Mesenchymal stem cell (in vitro differentiated cells and primary cell): ENCODE measurements at regions not wholly inside any gene's neighbourhood (a gene's known extent, or its start where the extent isn't known, plus 50 kb on each side); places are given as distances from the start of the nearest gene placed in this dataset.

Experiments
- DNase-seq: peaks from one replicate; pipeline ENCODE4 v3.0.0-alpha.2; 2013
- H2AFZ ChIP-seq: one replicate; pipeline ENCODE4 v1.6.1; 2013; ENCODE audit warnings: low read depth, mild to moderate bottlenecking, control low read depth, inconsistent platforms, low read length, moderate library complexity
- H2AK5ac ChIP-seq: 2 replicates; pipeline ENCODE4 v1.6.1; 2013; ENCODE audit warnings: low read length, moderate library complexity, mild to moderate bottlenecking, inconsistent platforms; ENCODE audit not compliant: severe bottlenecking
- H2BK120ac ChIP-seq: one replicate; pipeline ENCODE4 v1.6.1; 2013; ENCODE audit warnings: low read depth, mild to moderate bottlenecking, inconsistent platforms, low read length, moderate library complexity
- H2BK12ac ChIP-seq, 2 experiments: one replicate each; pipeline ENCODE4 v1.6.1; 2013; ENCODE audit warnings: inconsistent platforms in 2 of 2, low read length in 2 of 2, mild to moderate bottlenecking in 2 of 2, moderate library complexity in 2 of 2, control low read depth in 1 of 2
- H2BK15ac ChIP-seq: one replicate; pipeline ENCODE4 v1.6.1; 2013; ENCODE audit warnings: mild to moderate bottlenecking, low read depth, inconsistent platforms; ENCODE audit not compliant: poor library complexity, severe bottlenecking
- H2BK5ac ChIP-seq: 2 replicates; pipeline ENCODE4 v1.6.1; 2013; ENCODE audit warnings: low read depth, mild to moderate bottlenecking, low read length, control low read depth, inconsistent platforms; ENCODE audit not compliant: poor library complexity, severe bottlenecking
- H3K14ac ChIP-seq, 2 experiments: one replicate each; pipeline ENCODE4 v1.6.1; 2013; ENCODE audit warnings: inconsistent platforms in 2 of 2, low read length in 2 of 2, control low read depth in 1 of 2, mild to moderate bottlenecking in 1 of 2, moderate library complexity in 1 of 2
- H3K18ac ChIP-seq, 2 experiments: one replicate each; pipeline ENCODE4 v1.6.1; 2013; ENCODE audit warnings: inconsistent platforms in 2 of 2, low read length in 2 of 2, control low read depth in 1 of 2, low read depth in 1 of 2, mild to moderate bottlenecking in 1 of 2
- H3K23ac ChIP-seq, 2 experiments: one replicate each; pipeline ENCODE4 v1.6.1; 2013; ENCODE audit warnings: inconsistent platforms in 2 of 2, low read length in 2 of 2, mild to moderate bottlenecking in 2 of 2, moderate library complexity in 2 of 2, control low read depth in 1 of 2
- H3K27ac ChIP-seq: 2 replicates; pipeline ENCODE4 v1.5.1; 2013; ENCODE audit warnings: mild to moderate bottlenecking, moderate library complexity, low read length, control low read depth, inconsistent platforms; ENCODE audit not compliant: poor library complexity, severe bottlenecking
- H3K27me3 ChIP-seq, 2 experiments: 2 replicates each; pipeline versions ENCODE4 v1.6.1 to v1.7.0; 2013; ENCODE audit warnings: low read length in 2 of 2, mild to moderate bottlenecking in 2 of 2, moderate library complexity in 2 of 2, control low read depth in 1 of 2, inconsistent platforms in 1 of 2; ENCODE audit not compliant: control insufficient read depth in 1 of 2, insufficient read depth in 1 of 2
- H3K36me3 ChIP-seq, 2 experiments: 2 replicates each; pipeline versions ENCODE4 v1.6.1 to v1.7.0; 2013; ENCODE audit warnings: low read length in 2 of 2, control low read depth in 1 of 2, inconsistent platforms in 1 of 2, low read depth in 1 of 2, mild to moderate bottlenecking in 1 of 2; ENCODE audit not compliant: insufficient read depth in 2 of 2, control insufficient read depth in 1 of 2
- H3K4ac ChIP-seq, 2 experiments: one replicate each; pipeline ENCODE4 v1.6.1; 2013; ENCODE audit warnings: inconsistent platforms in 2 of 2, low read length in 2 of 2, mild to moderate bottlenecking in 2 of 2, moderate library complexity in 2 of 2, control low read depth in 1 of 2, low read depth in 1 of 2
- H3K4me1 ChIP-seq: 2 replicates; pipeline ENCODE4 v1.6.1; 2013; ENCODE audit warnings: low read depth, low read length, control low read depth; ENCODE audit not compliant: control insufficient read depth, insufficient read depth
- H3K4me2 ChIP-seq: 2 replicates; pipeline ENCODE4 v1.6.1; 2013; ENCODE audit warnings: low read length, mild to moderate bottlenecking, inconsistent platforms; ENCODE audit not compliant: poor library complexity, severe bottlenecking
- H3K4me3 ChIP-seq, 2 experiments: 2 replicates each; pipeline versions ENCODE4 v1.5.1 to v1.7.0; 2013; ENCODE audit warnings: low read length in 2 of 2, mild to moderate bottlenecking in 2 of 2, control low read depth in 1 of 2, low read depth in 1 of 2; ENCODE audit not compliant: insufficient read depth in 1 of 2
- H3K79me1 ChIP-seq: replicated peaks from 2 replicates; pipeline ENCODE4 v1.6.1; 2013; ENCODE audit warnings: mild to moderate bottlenecking, control low read depth, low read length, inconsistent platforms; ENCODE audit not compliant: poor library complexity, severe bottlenecking
- H3K9ac ChIP-seq: 2 replicates; pipeline ENCODE4 v1.7.0; 2013; ENCODE audit warnings: mild to moderate bottlenecking, low read length, moderate library complexity
- H3K9me3 ChIP-seq: 2 replicates; pipeline ENCODE4 v1.7.0; 2013; ENCODE audit warnings: mild to moderate bottlenecking, low read length; ENCODE audit not compliant: control insufficient read depth
- H4K8ac ChIP-seq: one replicate; pipeline ENCODE4 v1.6.1; 2013; ENCODE audit warnings: inconsistent platforms, mild to moderate bottlenecking, low read length, moderate library complexity
- H4K91ac ChIP-seq: one replicate; pipeline ENCODE4 v1.6.1; 2013; ENCODE audit warnings: mild to moderate bottlenecking, low read length, inconsistent platforms
- WGBS: methylation state at CpG from one replicate; pipeline ENCODE4 v1.1.7; 2013; ENCODE audit warnings: mixed read lengths; 5-methylcytosine and 5-hydroxymethylcytosine counted together

DNA sequence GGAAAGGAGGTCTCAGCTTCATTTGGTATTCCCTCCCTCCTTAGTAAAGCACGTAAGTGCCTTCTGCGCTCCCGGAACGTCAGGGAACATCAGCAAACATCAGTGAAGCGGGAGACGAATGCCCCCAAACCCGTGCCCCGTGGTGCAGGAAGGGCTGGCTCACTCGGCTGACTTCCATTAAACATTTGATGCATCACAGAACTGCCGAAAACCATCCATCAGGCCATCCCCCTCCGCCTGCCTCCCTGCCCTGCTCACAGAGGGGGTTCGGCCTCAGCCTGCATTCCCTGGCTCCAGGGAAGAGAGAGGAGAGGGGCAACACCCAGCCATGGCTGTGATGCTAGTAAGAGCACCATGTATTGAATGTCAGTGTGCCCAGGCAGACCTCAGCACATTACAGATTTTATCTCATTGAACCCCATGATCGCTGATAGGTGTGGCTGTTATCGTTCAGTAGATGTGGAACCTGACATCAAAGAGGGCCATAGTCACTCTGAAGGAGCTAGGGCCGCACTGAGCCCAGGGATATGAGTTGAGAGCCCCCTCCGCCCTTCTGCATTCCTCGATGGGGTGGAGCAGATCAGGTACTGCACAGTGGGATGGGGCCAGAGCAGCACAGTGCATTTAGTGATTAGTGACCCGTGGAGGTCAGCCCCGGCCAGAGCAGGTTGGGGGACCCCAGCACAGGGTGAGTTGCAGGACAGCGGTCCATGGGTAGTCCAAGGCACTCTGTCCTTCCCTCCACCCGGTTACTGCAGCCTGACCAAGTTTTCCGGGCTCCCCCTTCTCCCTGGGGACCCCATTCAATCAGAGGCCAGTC is 146.4 kb downstream of the RPS24 start:
- Histone ChIP-seq H3K9ac (no peak overlapping the region), H2AK5ac (no peak overlapping the region), H3K18ac (no peak overlapping the region), H3K27me3 (peaks cover 42 to 63% of the 10 kb centered on the region in 2 experiments), H3K14ac (no peak overlapping the region), H3K36me3 (no peaks in the 10 kb centered on the region), H3K4me3 (no peak overlapping the region), H4K8ac (no peak overlapping the region), H2BK12ac (no peak overlapping the region), H3K4me2 (no peak overlapping the region), H3K4ac (no peak overlapping the region), H2BK15ac (no peak overlapping the region), H2BK5ac (no peak overlapping the region), H3K9me3 (no peaks in the 10 kb centered on the region), H2AFZ (no peak overlapping the region), H3K23ac (no peak overlapping the region), H2BK120ac (no peak overlapping the region), H3K79me1 (no peaks in the 10 kb centered on the region), H3K27ac (no peak overlapping the region), H4K91ac (no peak overlapping the region), H3K4me1 (no peaks in the 10 kb centered on the region)
- DNase-seq, result no peak
- 80% methylated on average over 22 of the region's 22 CpGs for WGBS

DNA sequence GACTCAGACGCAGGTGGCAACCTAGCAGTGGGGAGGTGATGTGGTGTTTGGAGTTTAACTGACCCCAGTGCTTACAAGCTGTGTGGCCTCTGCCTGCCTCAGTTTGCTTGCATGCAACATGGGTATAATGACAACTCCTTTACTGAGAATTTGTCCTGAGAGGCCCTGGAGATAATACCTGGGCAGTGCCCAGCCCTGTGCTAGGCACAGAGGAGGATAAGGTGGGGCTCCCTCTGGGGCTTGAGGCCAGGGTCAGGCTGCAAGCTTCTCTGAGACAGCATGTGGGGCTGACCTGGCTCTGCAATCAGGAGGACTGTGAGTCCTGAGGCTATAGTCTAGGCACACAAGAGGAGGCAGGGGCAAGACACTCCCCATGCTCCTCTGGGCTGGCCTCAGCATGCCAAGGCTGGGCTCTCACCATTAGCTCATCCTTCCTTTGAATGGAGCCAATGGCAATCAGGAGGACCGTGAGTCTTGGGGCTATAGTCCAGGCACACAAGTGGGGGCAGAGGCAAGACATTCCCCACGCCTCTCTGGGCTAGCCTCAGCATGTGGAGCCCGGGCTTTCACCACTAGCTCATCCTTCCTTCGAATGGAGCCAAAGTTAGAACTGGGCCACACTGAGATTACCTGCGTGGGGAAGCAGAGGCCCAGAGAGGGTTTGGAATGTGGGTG is 147.9 kb downstream of the RPS24 start:
- Histone ChIP-seq H2BK5ac (no peak overlapping the region), H2BK120ac (no peak overlapping the region), H2AFZ (no peak overlapping the region), H3K9ac (no peak overlapping the region), H3K4me2 (no peak overlapping the region), H3K14ac (no peak overlapping the region), H3K36me3 (no peaks in the 10 kb centered on the region), H3K4me1 (peaks cover 2% of the 10 kb centered on the region), H4K8ac (no peak overlapping the region), H3K27ac (no peak overlapping the region), H2BK12ac (no peak overlapping the region), H3K18ac (no peak overlapping the region), H2AK5ac (no peak overlapping the region), H3K23ac (no peak overlapping the region), H3K4me3 (no peak overlapping the region), H2BK15ac (no peak overlapping the region), H4K91ac (no peak overlapping the region), H3K79me1 (no peaks in the 10 kb centered on the region), H3K9me3 (no peaks in the 10 kb centered on the region), H3K4ac (no peak overlapping the region), H3K27me3 (peaks cover 42 to 52% of the 10 kb centered on the region in 2 experiments)
- WGBS, result 86% methylated on average over 6 of the region's 6 CpGs
- no peak for DNase-seq

DNA sequence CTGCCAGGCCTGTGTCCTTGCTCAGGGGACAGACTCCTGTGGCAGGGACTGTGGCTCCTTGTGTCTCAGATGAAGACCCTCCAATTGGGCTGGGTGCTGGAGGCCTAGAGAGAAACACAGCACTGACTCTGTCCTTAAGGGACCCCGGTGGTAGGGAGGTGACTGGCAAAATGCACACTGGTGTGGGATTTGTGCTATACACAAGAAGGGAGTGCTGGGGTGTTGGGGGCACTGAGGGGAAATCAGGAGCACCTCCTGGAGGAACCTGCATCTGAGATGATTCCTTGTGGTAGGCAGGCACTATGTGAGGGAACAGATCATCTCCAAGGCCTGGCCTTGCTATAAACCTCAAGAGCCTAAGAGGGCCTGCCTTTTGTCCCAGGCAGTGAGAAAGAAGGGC is 149.2 kb downstream of the RPS24 start:
- 90% methylated on average over 1 of the region's 1 CpG for WGBS

DNA sequence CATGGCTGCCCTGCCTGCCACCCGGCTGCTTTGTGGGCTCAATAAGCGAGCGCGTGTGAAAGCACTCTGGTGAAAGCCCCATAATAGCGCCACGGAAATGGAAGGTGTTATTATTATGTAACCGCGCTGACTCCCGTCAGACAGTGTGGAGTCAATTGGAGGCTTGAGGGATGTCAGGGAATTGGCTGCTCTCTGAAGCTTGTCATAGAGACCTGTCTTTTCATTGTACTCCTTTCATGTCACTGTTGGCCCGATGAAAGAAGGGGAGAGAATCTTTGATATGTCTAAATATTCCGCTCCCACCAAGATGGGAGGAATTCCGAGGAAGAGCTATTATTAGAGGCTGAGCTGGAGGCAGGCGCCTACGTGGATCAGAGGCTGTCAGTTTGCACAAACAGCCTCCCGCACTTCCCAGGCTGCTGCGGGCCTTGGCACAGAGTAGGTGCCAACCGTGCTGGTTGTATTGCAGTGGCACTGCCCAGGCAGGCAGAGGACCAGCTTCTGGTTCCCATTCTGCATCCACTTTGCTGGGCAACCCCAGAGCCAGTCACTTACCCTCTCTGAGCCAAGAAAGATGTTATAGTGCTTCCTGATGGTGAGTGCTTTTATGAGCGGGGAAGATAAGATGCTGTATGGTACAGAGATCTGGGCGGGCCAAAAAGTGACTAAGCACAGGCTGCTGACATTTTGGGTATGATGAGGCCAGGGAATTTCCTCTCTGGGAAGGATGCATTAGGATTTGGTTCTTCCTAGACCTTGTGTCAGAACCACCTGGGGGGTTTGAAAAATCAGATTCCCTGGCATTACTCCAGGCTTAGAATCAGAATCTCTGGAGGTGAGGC is 151.4 kb downstream of the RPS24 start:
- Histone ChIP-seq H3K9ac (no peak overlapping the region), H2AK5ac (no peak overlapping the region), H2BK15ac (no peak overlapping the region), H2BK12ac (no peak overlapping the region), H3K14ac (no peak overlapping the region), H3K27ac (no peak overlapping the region), H3K4ac (no peak overlapping the region), H3K27me3 (peaks cover 16 to 22% of the 10 kb centered on the region in 2 experiments), H2BK120ac (no peak overlapping the region), H3K4me3 (no peak overlapping the region), H3K23ac (no peak overlapping the region), H3K4me1 (peaks cover 2% of the 10 kb centered on the region), H3K4me2 (no peak overlapping the region), H4K8ac (peak overlapping the region; percentile 16), H3K18ac (no peak overlapping the region), H3K36me3 (no peaks in the 10 kb centered on the region), H2BK5ac (no peak overlapping the region), H3K9me3 (peaks cover 7% of the 10 kb centered on the region), H3K79me1 (no peaks in the 10 kb centered on the region), H4K91ac (no peak overlapping the region), H2AFZ (no peak overlapping the region)
- DNase-seq, result no peak
- 95% methylated on average over 19 of the region's 19 CpGs for WGBS

More for the DNA sequence above, 149.2 kb downstream of the RPS24 start:
- H3K4me3 ChIP-seq, result no peak overlapping the region
- H3K27ac ChIP-seq, result no peak overlapping the region
- no peak overlapping the region for H3K18ac ChIP-seq
- no peak overlapping the region for H4K8ac ChIP-seq
- H2AFZ ChIP-seq, result no peak overlapping the region
- H2BK12ac ChIP-seq, result no peak overlapping the region
- no peak overlapping the region for H2AK5ac ChIP-seq
- H3K23ac ChIP-seq, result no peak overlapping the region
- H3K79me1 ChIP-seq, result no peaks in the 10 kb centered on the region
- no peak for DNase-seq
- H2BK15ac ChIP-seq, result no peak overlapping the region
- peaks cover 2% of the 10 kb centered on the region for H3K4me1 ChIP-seq
- H3K36me3 ChIP-seq, result no peaks in the 10 kb centered on the region
- no peak overlapping the region for H4K91ac ChIP-seq
- no peak overlapping the region for H3K9ac ChIP-seq
- H2BK5ac ChIP-seq, result no peak overlapping the region
- no peak overlapping the region for H2BK120ac ChIP-seq
- peaks cover 7% of the 10 kb centered on the region for H3K9me3 ChIP-seq
- no peak overlapping the region for H3K14ac ChIP-seq
- no peak overlapping the region for H3K4me2 ChIP-seq
- peaks cover 38 to 42% of the 10 kb centered on the region in 2 experiments for H3K27me3 ChIP-seq
- H3K4ac ChIP-seq, result no peak overlapping the region
